ENCODE measurements at regions not wholly inside any gene's neighbourhood (a gene's known extent, or its start where the extent isn't known, plus 50 kb on each side); places are given as distances from the start of the nearest gene placed in this dataset.

- no peak for DNase-seq (ENCODE audit: low read depth)
- H3K4me3 ChIP-seq (ENCODE audit: control insufficient read depth, low read depth, low read length), result no peak overlapping the region
- TF ChIP-seq, protein P1, sequence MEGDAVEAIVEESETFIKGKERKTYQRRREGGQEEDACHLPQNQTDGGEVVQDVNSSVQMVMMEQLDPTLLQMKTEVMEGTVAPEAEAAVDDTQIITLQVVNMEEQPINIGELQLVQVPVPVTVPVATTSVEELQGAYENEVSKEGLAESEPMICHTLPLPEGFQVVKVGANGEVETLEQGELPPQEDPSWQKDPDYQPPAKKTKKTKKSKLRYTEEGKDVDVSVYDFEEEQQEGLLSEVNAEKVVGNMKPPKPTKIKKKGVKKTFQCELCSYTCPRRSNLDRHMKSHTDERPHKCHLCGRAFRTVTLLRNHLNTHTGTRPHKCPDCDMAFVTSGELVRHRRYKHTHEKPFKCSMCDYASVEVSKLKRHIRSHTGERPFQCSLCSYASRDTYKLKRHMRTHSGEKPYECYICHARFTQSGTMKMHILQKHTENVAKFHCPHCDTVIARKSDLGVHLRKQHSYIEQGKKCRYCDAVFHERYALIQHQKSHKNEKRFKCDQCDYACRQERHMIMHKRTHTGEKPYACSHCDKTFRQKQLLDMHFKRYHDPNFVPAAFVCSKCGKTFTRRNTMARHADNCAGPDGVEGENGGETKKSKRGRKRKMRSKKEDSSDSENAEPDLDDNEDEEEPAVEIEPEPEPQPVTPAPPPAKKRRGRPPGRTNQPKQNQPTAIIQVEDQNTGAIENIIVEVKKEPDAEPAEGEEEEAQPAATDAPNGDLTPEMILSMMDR (IDR thresholded peaks at IDR 0.05; ENCODE audit: control insufficient read depth, insufficient read depth, low read depth, low read length, missing control alignments), result no peak
Measured at GRCh38 chr22:47943729-47944700, 1181.6 kb downstream of the TBC1D22A start.

DNA sequence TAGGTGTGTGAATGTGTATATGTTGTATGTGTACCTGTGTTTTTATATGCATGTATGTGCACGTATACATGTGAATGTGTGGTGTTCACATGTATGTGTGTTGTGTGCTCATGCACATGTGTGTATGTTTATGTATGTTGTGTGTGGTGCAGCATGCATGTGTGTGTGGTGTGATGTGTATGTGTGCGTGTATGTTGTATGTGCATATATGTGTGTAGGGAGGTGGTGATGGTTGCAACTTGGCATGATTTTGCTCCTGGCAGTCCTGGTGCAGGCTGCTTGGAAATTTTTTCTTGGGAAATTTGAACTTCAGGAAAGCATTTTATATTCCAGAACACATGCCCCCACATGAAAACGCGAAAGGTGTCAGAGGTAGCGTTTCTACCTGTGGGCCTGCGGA, 1177.8 kb downstream of the TBC1D22A start:
- TF ChIP-seq, protein P1 (IDR thresholded peaks at IDR 0.05; ENCODE audit: control insufficient read depth, insufficient read depth, low read depth, low read length, missing control alignments), result no peak
- no peak for DNase-seq (ENCODE audit: low read depth)
- H3K4me3 ChIP-seq (ENCODE audit: control insufficient read depth, low read depth, low read length), result no peak overlapping the region

DNA sequence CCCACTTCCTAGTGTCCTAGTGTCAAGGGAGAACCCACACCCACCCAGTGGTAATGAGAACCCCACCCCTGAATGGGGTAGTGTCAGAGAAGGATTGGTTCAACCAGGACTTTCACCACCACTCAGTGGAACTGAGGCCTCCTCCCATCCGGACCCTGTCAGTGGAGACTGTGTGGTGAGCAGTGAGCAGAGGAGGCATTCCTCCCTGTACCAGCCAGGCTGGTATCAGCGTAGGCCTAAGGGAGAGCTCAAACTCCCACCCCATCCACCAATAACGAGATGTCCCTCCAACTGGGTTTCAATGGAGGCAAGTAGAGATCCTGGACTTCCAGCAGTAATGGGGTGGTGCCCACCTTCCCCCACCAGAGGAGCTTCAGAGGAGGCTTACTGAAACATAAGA, 1171.4 kb downstream of the TBC1D22A start:
- no peak overlapping the region for H3K4me3 ChIP-seq (ENCODE audit: control insufficient read depth, low read depth, low read length)
- TF ChIP-seq, protein P1 (IDR thresholded peaks at IDR 0.05; ENCODE audit: control insufficient read depth, insufficient read depth, low read depth, low read length, missing control alignments), result no peak
- DNase-seq (ENCODE audit: low read depth), result no peak

GRCh38 chr22:47933226-47933625, 1170.8 kb downstream of the TBC1D22A start:
- TF ChIP-seq, protein P1 (IDR thresholded peaks at IDR 0.05; ENCODE audit: control insufficient read depth, insufficient read depth, low read depth, low read length, missing control alignments), result no peak
- no peak overlapping the region for H3K4me3 ChIP-seq (ENCODE audit: control insufficient read depth, low read depth, low read length)
- DNase-seq (ENCODE audit: low read depth), result no peak

DNA sequence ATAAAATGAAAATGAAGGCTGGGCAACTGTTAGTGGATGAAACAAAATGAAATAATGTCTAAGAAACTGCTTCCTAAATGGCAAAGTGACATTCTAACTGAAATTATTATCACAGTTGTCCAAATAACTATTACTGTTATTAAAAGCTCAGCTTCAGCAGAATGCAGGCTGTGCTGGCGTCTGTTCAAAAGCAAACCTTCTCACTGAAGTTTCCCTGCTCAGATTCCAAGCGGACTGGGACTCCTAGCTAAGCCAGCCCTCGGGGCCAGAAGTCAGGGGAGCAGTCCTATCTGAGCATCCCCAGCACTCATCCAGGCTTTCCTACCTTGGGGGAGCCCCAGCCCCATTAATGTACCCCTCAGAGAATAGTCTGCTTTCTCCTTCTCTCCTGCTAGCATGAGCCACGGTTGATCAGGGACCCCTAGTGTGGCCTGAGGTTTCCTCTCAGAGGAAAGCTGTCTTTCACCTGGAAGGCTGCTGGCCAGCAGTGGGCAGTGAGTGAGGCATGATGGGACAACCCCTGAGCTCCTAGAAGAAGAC, 1167.3 kb downstream of the TBC1D22A start:
- H3K4me3 ChIP-seq (ENCODE audit: control insufficient read depth, low read depth, low read length), result no peak overlapping the region

GRCh38 chr22:47929073-47929472, 1166.6 kb downstream of the TBC1D22A start:
- TF ChIP-seq, protein P1 (IDR thresholded peaks at IDR 0.05; ENCODE audit: control insufficient read depth, insufficient read depth, low read depth, low read length, missing control alignments), result no peak
- no peak overlapping the region for H3K4me3 ChIP-seq (ENCODE audit: control insufficient read depth, low read depth, low read length)
- DNase-seq (ENCODE audit: low read depth), result no peak

More for the DNA sequence above, 1167.3 kb downstream of the TBC1D22A start:
- TF ChIP-seq, protein P1 (IDR thresholded peaks at IDR 0.05; ENCODE audit: control insufficient read depth, insufficient read depth, low read depth, low read length, missing control alignments), result no peak
- DNase-seq (ENCODE audit: low read depth), result no peak

Data from AG09309 (cell line).